Caco-2 (cell line): ENCODE measurements at regions not wholly inside any gene's neighbourhood (a gene's known extent, or its start where the extent isn't known, plus 50 kb on each side); places are given as distances from the start of the nearest gene placed in this dataset.

ENCODE experiments used
- BruUV-seq: library from RNA; stranded (reverse); fragments of 400-500 nt; replicated peaks from 2 replicates; lab custom pipeline; 2021; lab: Mats Ljungman, UMichigan
- CTCF ChIA-PET: fragments of 300-600 bp; sonication (Branson Sonifier 250); formaldehyde crosslinking; loops from one replicate; lab custom pipeline; 2022; ENCODE audit warnings: antibody characterized with exemption; lab: Charles Lee
- POLR2A ChIA-PET: fragments of 300-600 bp; sonication (Branson Sonifier 250); formaldehyde crosslinking; loops from one replicate; lab custom pipeline; 2022; ENCODE audit warnings: antibody characterized with exemption; lab: Charles Lee
- DNase-seq, 2 experiments: peaks; one replicate each; pipeline versions ENCODE4 v3.0.0 to v3.0.0-alpha.2; 2020 to 2022
- H3K27me3 ChIP-seq: replicated peaks from 2 replicates; pipeline ENCODE4 v1.6.0; 2011; ENCODE audit warnings: low read length; ENCODE audit not compliant: control insufficient read depth, insufficient read depth
- H3K36me3 ChIP-seq: 2 replicates; pipeline ENCODE4 v1.5.1; 2011; ENCODE audit warnings: low read length; ENCODE audit not compliant: control insufficient read depth, insufficient read depth
- H3K4me1 ChIP-seq: fragments of 250-450 bp; sonication (Bioruptor Pico); 2 replicates; pipeline ENCODE4 v1.5.1; 2020; ENCODE audit warnings: mild to moderate bottlenecking
- H3K4me3 ChIP-seq: 2 replicates; pipeline ENCODE4 v1.5.1; 2011; ENCODE audit warnings: low read depth, mild to moderate bottlenecking, control low read depth, low read length
- H3K9me3 ChIP-seq: fragments of 250-450 bp; sonication (Bioruptor Pico); 2 replicates; pipeline ENCODE4 v1.5.1; 2020; ENCODE audit warnings: mild to moderate bottlenecking, moderate library complexity
- H3K27ac Mint-ChIP-seq: one replicate; pipeline ENCODE4 v1.8.0; 2022; ENCODE audit warnings: mixed read lengths; ENCODE audit not compliant: unreplicated experiment
- H3K27me3 Mint-ChIP-seq: one replicate; pipeline ENCODE4 v1.8.0; 2022; ENCODE audit warnings: mixed read lengths; ENCODE audit not compliant: insufficient read depth, unreplicated experiment
- H3K36me3 Mint-ChIP-seq: one replicate; pipeline ENCODE4 v1.8.0; 2022; ENCODE audit warnings: mild to moderate bottlenecking, mixed read lengths; ENCODE audit not compliant: insufficient read depth, unreplicated experiment
- H3K4me1 Mint-ChIP-seq: one replicate; pipeline ENCODE4 v1.8.0; 2022; ENCODE audit warnings: low read depth, mixed read lengths; ENCODE audit not compliant: unreplicated experiment
- H3K4me3 Mint-ChIP-seq: one replicate; pipeline ENCODE4 v1.8.0; 2022; ENCODE audit warnings: mild to moderate bottlenecking, moderate library complexity, mixed read lengths; ENCODE audit not compliant: unreplicated experiment
- H3K9me3 Mint-ChIP-seq: one replicate; pipeline ENCODE4 v1.8.0; 2022; ENCODE audit warnings: mixed read lengths; ENCODE audit not compliant: unreplicated experiment
- CTCF ChIP-seq, 2 experiments: fragments of 200-600 bp in 1 of 2; IDR thresholded peaks; 1 replicate in 1 of 2; 2 replicates in 1 of 2; pipeline versions ENCODE4 v1.5.1 to v1.8.0; 2011 to 2022; ENCODE audit warnings: antibody characterized with exemption in 1 of 2, control low read depth in 1 of 2, inconsistent platforms in 1 of 2, low read depth in 1 of 2, low read length in 1 of 2, mild to moderate bottlenecking in 1 of 2, moderate library complexity in 1 of 2; ENCODE audit not compliant: insufficient read depth in 1 of 2, severe bottlenecking in 1 of 2, unreplicated experiment in 1 of 2
- intact Hi-C: fragments of 100-400 bp; cut with micrococcal nuclease; formaldehyde crosslinking; loops from one replicate; pipeline ENCODE4 v1.10.0; 2022; ENCODE audit not compliant: unreplicated experiment

DNA sequence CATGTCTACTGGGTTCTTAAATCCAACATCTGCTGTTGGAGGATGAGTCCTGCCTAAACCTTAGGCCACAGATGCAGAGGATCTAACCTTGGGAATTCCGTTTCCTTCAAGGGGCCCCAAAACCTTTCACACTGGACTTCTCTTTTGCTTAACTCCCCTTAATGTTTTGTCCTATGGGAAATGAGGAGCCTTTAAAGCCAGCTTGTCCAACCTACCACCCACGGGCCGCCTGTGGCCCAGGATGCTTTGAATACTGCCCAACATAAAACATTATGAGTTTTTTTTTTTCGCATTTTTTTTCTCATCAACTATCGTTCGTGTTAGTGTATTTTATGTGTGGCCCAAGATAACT, 157.2 kb upstream of the SLC1A4 start:
- H3K27ac Mint-ChIP-seq = no peak overlapping the region

GRCh38 chr2:64832936-64833335, 156.3 kb upstream of the SLC1A4 start:
- Mint-ChIP-seq H3K27me3 (no peaks in the 10 kb centered on the region), H3K27ac (no peak overlapping the region), H3K9me3 (no peaks in the 10 kb centered on the region), H3K36me3 (no peaks in the 10 kb centered on the region), H3K4me3 (no peak overlapping the region), H3K4me1 (peaks cover 19% of the 10 kb centered on the region)
- Histone ChIP-seq H3K36me3 (no peaks in the 10 kb centered on the region), H3K4me1 (no peaks in the 10 kb centered on the region), H3K9me3 (no peaks in the 10 kb centered on the region), H3K4me3 (no peak overlapping the region), H3K27me3 (no peaks in the 10 kb centered on the region)
- no peak for DNase-seq
- ChIA-PET POLR2A (no interaction called here), CTCF (interaction anchor here (0.7 to 1.4 kb wide), 2 partner anchors 81 to 187 kb away, joined by 3 read pairs; no protein-coding TSS in a partner anchor)
- no peak for TF ChIP-seq CTCF (IDR thresholded peaks at IDR 0.05; ENCODE audit: insufficient read depth in 1 of 2, low read depth in 1 of 2, low read length in 1 of 2, severe bottlenecking in 1 of 2, unreplicated experiment in 1 of 2)
- no TSS peak for BruUV-seq
- intact Hi-C loops = no loop called here

More for the DNA sequence above, 157.2 kb upstream of the SLC1A4 start:
- Histone ChIP-seq H3K4me1 (no peaks in the 10 kb centered on the region), H3K36me3 (no peaks in the 10 kb centered on the region), H3K27me3 (no peaks in the 10 kb centered on the region), H3K4me3 (no peak overlapping the region), H3K9me3 (no peaks in the 10 kb centered on the region)
- H3K4me3 Mint-ChIP-seq = no peak overlapping the region
- ChIA-PET POLR2A (no interaction called here), CTCF (interaction anchor here (0.7 to 1.4 kb wide), 5 partner anchors 9 to 186 kb away, joined by 3 to 6 read pairs (median 3); no protein-coding TSS in a partner anchor)
- no peak for TF ChIP-seq CTCF (IDR thresholded peaks at IDR 0.05; ENCODE audit: insufficient read depth in 1 of 2, low read depth in 1 of 2, low read length in 1 of 2, severe bottlenecking in 1 of 2, unreplicated experiment in 1 of 2)
- BruUV-seq = no TSS peak
- H3K36me3 Mint-ChIP-seq = no peaks in the 10 kb centered on the region
- peaks cover 14% of the 10 kb centered on the region for H3K4me1 Mint-ChIP-seq
- H3K9me3 Mint-ChIP-seq = no peaks in the 10 kb centered on the region
- intact Hi-C loops = loop anchor here (1.0 kb wide), 1 partner anchor 186 kb away; no protein-coding TSS in a partner anchor
- H3K27me3 Mint-ChIP-seq = no peaks in the 10 kb centered on the region
- DNase-seq = no peak

- Histone ChIP-seq H3K27me3 (no peaks in the 10 kb centered on the region), H3K9me3 (no peaks in the 10 kb centered on the region), H3K36me3 (no peaks in the 10 kb centered on the region), H3K4me1 (no peaks in the 10 kb centered on the region), H3K4me3 (no peak overlapping the region)
- ChIA-PET POLR2A (no interaction called here), CTCF (no interaction called here)
- intact Hi-C loops = no loop called here
- no peaks in the 10 kb centered on the region for H3K36me3 Mint-ChIP-seq
- no peak overlapping the region for H3K4me3 Mint-ChIP-seq
- DNase-seq = no peak
- no peaks in the 10 kb centered on the region for H3K9me3 Mint-ChIP-seq
- TF ChIP-seq CTCF (IDR thresholded peaks at IDR 0.05; ENCODE audit: insufficient read depth in 1 of 2, low read depth in 1 of 2, low read length in 1 of 2, severe bottlenecking in 1 of 2, unreplicated experiment in 1 of 2) = no peak
- H3K27ac Mint-ChIP-seq = no peak overlapping the region
- BruUV-seq = no TSS peak
- no peaks in the 10 kb centered on the region for H3K27me3 Mint-ChIP-seq
- peaks cover 19% of the 10 kb centered on the region for H3K4me1 Mint-ChIP-seq
These were observed 152.6 kb upstream of the SLC1A4 start for GRCh38 chr2:64836566-64836965.
